IMR-90 (cell line): ENCODE measurements at regions not wholly inside any gene's neighbourhood (a gene's known extent, or its start where the extent isn't known, plus 50 kb on each side); places are given as distances from the start of the nearest gene placed in this dataset.

ENCODE experiments used
- ATAC-seq: fragments of 200-7000 bp; cut with Tn5 transposase; 2 replicates; pipeline ENCODE4 v1.9.1; 2020; ENCODE audit warnings: low read depth, mild to moderate bottlenecking, moderate library complexity
- BruUV-seq: library from RNA; stranded (reverse); fragments of 400-500 nt; replicated peaks from 2 replicates; lab custom pipeline; 2021; lab: Mats Ljungman, UMichigan
- CTCF ChIA-PET: fragments of 300-600 bp; formaldehyde crosslinking; extraction: SDS; loops from one replicate; lab custom pipeline; 2021; ENCODE audit warnings: antibody characterized with exemption; lab: Yijun Ruan, JAX
- POLR2A ChIA-PET: fragments of 300-600 bp; sonication (Branson Sonifier 250); formaldehyde crosslinking; loops from one replicate; lab custom pipeline; 2022; ENCODE audit warnings: antibody characterized with exemption; ENCODE audit not compliant: unreplicated experiment; lab: Charles Lee
- DNase-seq: peaks from one replicate; pipeline ENCODE4 v3.0.0; 2013
- H2AFZ ChIP-seq: replicated peaks from 2 replicates; pipeline ENCODE3; 2013; ENCODE audit warnings: low read length, mild to moderate bottlenecking; ENCODE audit not compliant: poor library complexity
- H2AK5ac ChIP-seq: 2 replicates; pipeline ENCODE4 v1.6.1; 2013; ENCODE audit warnings: low read depth, low read length, inconsistent platforms
- H2AK9ac ChIP-seq: replicated peaks from 2 replicates; pipeline ENCODE3; 2013; ENCODE audit warnings: mild to moderate bottlenecking, low read depth, low read length, moderate library complexity; ENCODE audit not compliant: poor library complexity
- H2BK120ac ChIP-seq: 2 replicates; pipeline ENCODE4 v1.6.1; 2013; ENCODE audit warnings: low read depth, low read length, inconsistent platforms
- H2BK15ac ChIP-seq: 3 replicates; pipeline ENCODE4 v1.6.1; 2013; ENCODE audit warnings: low read depth, low read length, inconsistent platforms
- H2BK20ac ChIP-seq: 2 replicates; pipeline ENCODE4 v1.6.1; 2013; ENCODE audit warnings: low read depth, mild to moderate bottlenecking, inconsistent platforms, low read length, moderate library complexity
- H2BK5ac ChIP-seq: 2 replicates; pipeline ENCODE4 v1.6.1; 2013; ENCODE audit warnings: mild to moderate bottlenecking, low read depth, low read length, inconsistent platforms; ENCODE audit not compliant: poor library complexity, severe bottlenecking
- H3K14ac ChIP-seq: replicated peaks from 2 replicates; pipeline ENCODE4 v1.6.1; 2013; ENCODE audit warnings: low read depth, low read length, inconsistent platforms
- H3K18ac ChIP-seq: 2 replicates; pipeline ENCODE4 v1.6.1; 2013; ENCODE audit warnings: low read depth, low read length, control low read depth
- H3K23ac ChIP-seq: 2 replicates; pipeline ENCODE4 v1.6.1; 2013; ENCODE audit warnings: low read depth, low read length, inconsistent platforms
- H3K27ac ChIP-seq: 2 replicates; pipeline ENCODE4 v1.5.1; 2013; ENCODE audit warnings: mild to moderate bottlenecking, control low read depth, low read length; ENCODE audit not compliant: insufficient read depth
- H3K27me3 ChIP-seq: 2 replicates; pipeline ENCODE4 v1.6.1; 2013; ENCODE audit warnings: low read length; ENCODE audit not compliant: control insufficient read depth, insufficient read depth
- H3K36me3 ChIP-seq: 2 replicates; pipeline ENCODE4 v1.6.1; 2013; ENCODE audit warnings: low read length, mixed read lengths; ENCODE audit not compliant: control insufficient read depth, insufficient read depth
- H3K4ac ChIP-seq: 2 replicates; pipeline ENCODE4 v1.6.1; 2013; ENCODE audit warnings: low read depth, low read length, inconsistent platforms
- H3K4me1 ChIP-seq: 2 replicates; pipeline ENCODE4 v1.6.1; 2013; ENCODE audit warnings: low read length, mixed read lengths; ENCODE audit not compliant: control insufficient read depth, insufficient read depth
- H3K4me2 ChIP-seq: 2 replicates; pipeline ENCODE4 v1.6.1; 2013; ENCODE audit warnings: low read depth, mild to moderate bottlenecking, control low read depth, low read length, moderate library complexity
- H3K4me3 ChIP-seq: 2 replicates; pipeline ENCODE4 v1.5.1; 2013; ENCODE audit warnings: low read depth, mild to moderate bottlenecking, control low read depth, low read length, moderate library complexity; ENCODE audit not compliant: insufficient read depth
- H3K56ac ChIP-seq: 2 replicates; pipeline ENCODE4 v1.6.1; 2013; ENCODE audit warnings: low read length, inconsistent platforms; ENCODE audit not compliant: insufficient read depth; ENCODE audit errors: extremely low read depth
- H3K79me1 ChIP-seq, 2 experiments: 2 replicates each; pipeline ENCODE4 v1.6.1; 2013; ENCODE audit warnings: low read length in 2 of 2, inconsistent platforms in 1 of 2, low read depth in 1 of 2
- H3K9ac ChIP-seq: 2 replicates; pipeline ENCODE4 v1.6.1; 2013; ENCODE audit warnings: low read depth, low read length, control low read depth
- H3K9me1 ChIP-seq: 2 replicates; pipeline ENCODE4 v1.6.1; 2013; ENCODE audit warnings: low read length, inconsistent platforms; ENCODE audit not compliant: insufficient read depth
- H3K9me3 ChIP-seq: 2 replicates; pipeline ENCODE4 v1.6.1; 2013; ENCODE audit warnings: low read length; ENCODE audit not compliant: control insufficient read depth, insufficient read depth
- H4K20me1 ChIP-seq: 2 replicates; pipeline ENCODE4 v1.6.1; 2013; ENCODE audit warnings: low read length, inconsistent platforms; ENCODE audit not compliant: insufficient read depth
- H4K5ac ChIP-seq: 2 replicates; pipeline ENCODE4 v1.6.1; 2013; ENCODE audit warnings: mild to moderate bottlenecking, low read depth, low read length, control low read depth
- H4K8ac ChIP-seq, 2 experiments: 2 replicates each; pipeline ENCODE4 v1.6.1; 2013; ENCODE audit warnings: low read depth in 2 of 2, low read length in 2 of 2, control low read depth in 1 of 2, inconsistent platforms in 1 of 2
- H4K91ac ChIP-seq: 2 replicates; pipeline ENCODE4 v1.6.1; 2013; ENCODE audit warnings: low read depth, low read length, inconsistent platforms; ENCODE audit not compliant: insufficient read depth
- BHLHE40 ChIP-seq: fragments of 150-350 bp; IDR thresholded peaks from 2 replicates; pipeline ENCODE4 v1.6.1; 2016; ENCODE audit warnings: mild to moderate bottlenecking, low read depth, low read length
- CEBPB ChIP-seq: IDR thresholded peaks from 2 replicates; pipeline ENCODE4 v1.6.1; 2012; ENCODE audit warnings: low read depth, low read length, improper control_type of control experiment
- CTCF ChIP-seq: conservative IDR thresholded peaks from 2 replicates; pipeline ENCODE4 v1.5.1; 2012; ENCODE audit warnings: mild to moderate bottlenecking, low read depth, low read length, improper control_type of control experiment
- ELK1 ChIP-seq: fragments of 150-350 bp; IDR thresholded peaks from 2 replicates; pipeline ENCODE4 v1.6.1; 2016; ENCODE audit warnings: low read depth, mild to moderate bottlenecking, low read length, moderate library complexity, borderline replicate concordance
- MAZ ChIP-seq: IDR thresholded peaks from 2 replicates; pipeline ENCODE4 v1.6.1; 2012; ENCODE audit warnings: low read depth, mild to moderate bottlenecking, low read length, improper control_type of control experiment, moderate library complexity, borderline replicate concordance
- MXI1 ChIP-seq: IDR thresholded peaks from 2 replicates; pipeline ENCODE4 v1.6.1; 2012; ENCODE audit warnings: low read depth, mild to moderate bottlenecking, low read length, moderate library complexity, borderline replicate concordance
- POLR2A ChIP-seq: IDR thresholded peaks from 2 replicates; pipeline ENCODE4 v1.6.1; 2012; ENCODE audit warnings: mild to moderate bottlenecking, low read depth, low read length
- RAD21 ChIP-seq: IDR thresholded peaks from 2 replicates; pipeline ENCODE4 v1.6.1; 2012; ENCODE audit warnings: low read length, improper control_type of control experiment
- SMC3 ChIP-seq: fragments of 150-350 bp; IDR thresholded peaks from 2 replicates; pipeline ENCODE4 v1.6.1; 2016; ENCODE audit warnings: low read depth, mild to moderate bottlenecking, antibody characterized with exemption, low read length, moderate library complexity
- USF2 ChIP-seq: fragments of 150-350 bp; IDR thresholded peaks from 2 replicates; pipeline ENCODE4 v1.6.1; 2017; ENCODE audit warnings: mild to moderate bottlenecking, antibody characterized with exemption, low read length, low read depth
- dilution Hi-C: fragments of 300-500 bp; cut with HindIII; formaldehyde crosslinking; loops from one replicate; pipeline ENCODE4 v1.14.3; 2018; ENCODE audit warnings: low sequenced_read_pairs; ENCODE audit not compliant: unreplicated experiment
- in situ Hi-C: fragments of 300-500 bp; cut with MboI; formaldehyde crosslinking; loops from 3 replicates; pipeline ENCODE4 v1.14.3; 2019; ENCODE audit warnings: low sequenced_read_pairs, inconsistent platforms, mixed read lengths
- intact Hi-C: fragments of 100-400 bp; cut with micrococcal nuclease; formaldehyde crosslinking; loops from 2 replicates; pipeline ENCODE4 v1.10.0; 2022

- ATAC-seq (no peak), DNase-seq (no peak)
- no peak overlapping the region for H3K27ac ChIP-seq
- H3K56ac ChIP-seq, result no peak overlapping the region
- no peaks in the 10 kb centered on the region for H4K20me1 ChIP-seq
- no peaks in the 10 kb centered on the region for H3K4me1 ChIP-seq
- intact Hi-C loops, result no loop called here
- no peaks in the 10 kb centered on the region for H3K9me1 ChIP-seq
- no peak overlapping the region for H3K4ac ChIP-seq
- no peak overlapping the region for H2BK15ac ChIP-seq
- H3K9me3 ChIP-seq, result no peaks in the 10 kb centered on the region
- no peak overlapping the region for H3K4me2 ChIP-seq
- no peak overlapping the region for H4K8ac ChIP-seq
- no peak overlapping the region for H3K18ac ChIP-seq
- H2BK20ac ChIP-seq, result no peak overlapping the region
- H3K36me3 ChIP-seq, result no peaks in the 10 kb centered on the region
- H2BK5ac ChIP-seq, result no peak overlapping the region
- no peak overlapping the region for H2BK120ac ChIP-seq
- H3K79me1 ChIP-seq, result no peaks in the 10 kb centered on the region
- H3K9ac ChIP-seq, result no peak overlapping the region
- H2AFZ ChIP-seq, result no peak overlapping the region
- H3K27me3 ChIP-seq, result no peaks in the 10 kb centered on the region
- H4K91ac ChIP-seq, result no peak overlapping the region
- in situ Hi-C loops, result no loop called here
- no peak overlapping the region for H2AK5ac ChIP-seq
- no peak overlapping the region for H3K4me3 ChIP-seq
- no TSS peak for BruUV-seq
- no peak overlapping the region for H4K5ac ChIP-seq
- TF ChIP-seq POLR2A (no peak), CTCF (no peak), USF2 (no peak), BHLHE40 (no peak), CEBPB (no peak), MXI1 (no peak), RAD21 (no peak), MAZ (no peak), SMC3 (no peak), ELK1 (no peak)
- CTCF ChIA-PET, result no interaction called here
- H2AK9ac ChIP-seq, result no peak overlapping the region
- H3K23ac ChIP-seq, result no peak overlapping the region
- no peak overlapping the region for H3K14ac ChIP-seq
- dilution Hi-C loops, result no loop called here
- POLR2A ChIA-PET, result no interaction called here
Observed at GRCh38 chrX:140608111-140608510, 101.4 kb upstream of the LINC00632 start.
